ENCODE measurements at regions not wholly inside any gene's neighbourhood (a gene's known extent, or its start where the extent isn't known, plus 50 kb on each side); places are given as distances from the start of the nearest gene placed in this dataset.

DNA sequence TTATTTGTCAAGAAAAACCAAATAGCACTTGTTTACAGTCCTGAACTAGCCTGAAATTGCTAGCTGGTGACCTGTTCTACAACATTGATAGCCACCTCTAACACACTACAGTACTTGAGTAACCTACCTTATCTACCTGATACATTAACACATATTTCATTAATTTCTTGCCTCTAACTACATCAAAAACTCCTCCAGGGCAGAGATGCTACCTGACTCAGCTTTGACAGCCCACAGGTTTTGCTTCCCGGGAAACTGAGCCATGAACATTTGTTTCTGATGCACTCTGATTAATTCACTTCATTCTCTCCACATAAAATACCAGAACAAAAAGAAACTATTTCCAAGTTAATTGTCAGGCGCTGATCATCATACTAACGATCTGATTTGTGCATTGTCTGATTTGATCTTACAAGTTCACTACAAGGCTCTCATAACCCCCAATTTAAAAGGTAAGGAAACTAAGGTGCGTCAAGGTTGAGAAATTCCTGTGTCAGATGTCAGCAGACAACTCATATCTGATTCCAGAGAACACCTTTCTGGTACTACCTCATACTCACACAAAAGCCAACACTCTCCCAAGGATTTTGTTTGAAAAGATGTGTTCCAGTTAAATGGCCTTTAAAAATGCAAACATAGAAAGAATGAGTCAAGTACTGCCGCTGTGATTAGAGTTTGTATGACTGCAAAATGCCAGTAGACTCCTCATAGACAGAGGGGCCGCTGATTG is 768.7 kb downstream of the BCL11B start:
- TF ChIP-seq EP300 (IDR thresholded peaks at IDR 0.05; ENCODE audit: borderline replicate concordance) = no peak
- no peak for TF ChIP-seq CREB1 (IDR thresholded peaks at IDR 0.05; ENCODE audit: low read depth)
- no peak for TF ChIP-seq EGR1 (IDR thresholded peaks at IDR 0.05)
- TF ChIP-seq, protein P1, sequence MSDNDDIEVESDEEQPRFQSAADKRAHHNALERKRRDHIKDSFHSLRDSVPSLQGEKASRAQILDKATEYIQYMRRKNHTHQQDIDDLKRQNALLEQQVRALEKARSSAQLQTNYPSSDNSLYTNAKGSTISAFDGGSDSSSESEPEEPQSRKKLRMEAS (IDR thresholded peaks at IDR 0.05) = no peak
- no peak for TF ChIP-seq RAD21 (IDR thresholded peaks at IDR 0.05; ENCODE audit: low read depth)
- TF ChIP-seq FOXM1 (IDR thresholded peaks at IDR 0.05; ENCODE audit: borderline replicate concordance, low read depth) = no peak
- no peak for TF ChIP-seq ZBTB7A (IDR thresholded peaks at IDR 0.05; ENCODE audit: low read depth)
- TF ChIP-seq TAF1 (IDR thresholded peaks at IDR 0.05; ENCODE audit: low read depth) = no peak
- no peak for TF ChIP-seq YY1 (IDR thresholded peaks at IDR 0.05; ENCODE audit: low read depth)
- TF ChIP-seq CEBPB (IDR thresholded peaks at IDR 0.05) = no peak
- TF ChIP-seq, protein P2, sequence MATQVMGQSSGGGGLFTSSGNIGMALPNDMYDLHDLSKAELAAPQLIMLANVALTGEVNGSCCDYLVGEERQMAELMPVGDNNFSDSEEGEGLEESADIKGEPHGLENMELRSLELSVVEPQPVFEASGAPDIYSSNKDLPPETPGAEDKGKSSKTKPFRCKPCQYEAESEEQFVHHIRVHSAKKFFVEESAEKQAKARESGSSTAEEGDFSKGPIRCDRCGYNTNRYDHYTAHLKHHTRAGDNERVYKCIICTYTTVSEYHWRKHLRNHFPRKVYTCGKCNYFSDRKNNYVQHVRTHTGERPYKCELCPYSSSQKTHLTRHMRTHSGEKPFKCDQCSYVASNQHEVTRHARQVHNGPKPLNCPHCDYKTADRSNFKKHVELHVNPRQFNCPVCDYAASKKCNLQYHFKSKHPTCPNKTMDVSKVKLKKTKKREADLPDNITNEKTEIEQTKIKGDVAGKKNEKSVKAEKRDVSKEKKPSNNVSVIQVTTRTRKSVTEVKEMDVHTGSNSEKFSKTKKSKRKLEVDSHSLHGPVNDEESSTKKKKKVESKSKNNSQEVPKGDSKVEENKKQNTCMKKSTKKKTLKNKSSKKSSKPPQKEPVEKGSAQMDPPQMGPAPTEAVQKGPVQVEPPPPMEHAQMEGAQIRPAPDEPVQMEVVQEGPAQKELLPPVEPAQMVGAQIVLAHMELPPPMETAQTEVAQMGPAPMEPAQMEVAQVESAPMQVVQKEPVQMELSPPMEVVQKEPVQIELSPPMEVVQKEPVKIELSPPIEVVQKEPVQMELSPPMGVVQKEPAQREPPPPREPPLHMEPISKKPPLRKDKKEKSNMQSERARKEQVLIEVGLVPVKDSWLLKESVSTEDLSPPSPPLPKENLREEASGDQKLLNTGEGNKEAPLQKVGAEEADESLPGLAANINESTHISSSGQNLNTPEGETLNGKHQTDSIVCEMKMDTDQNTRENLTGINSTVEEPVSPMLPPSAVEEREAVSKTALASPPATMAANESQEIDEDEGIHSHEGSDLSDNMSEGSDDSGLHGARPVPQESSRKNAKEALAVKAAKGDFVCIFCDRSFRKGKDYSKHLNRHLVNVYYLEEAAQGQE (IDR thresholded peaks at IDR 0.05; ENCODE audit: low read depth) = no peak
- TF ChIP-seq TCF12 (IDR thresholded peaks at IDR 0.05; ENCODE audit: low read depth) = no peak
